Type B pancreatic cell (in vitro differentiated cells): ENCODE measurements at regions not wholly inside any gene's neighbourhood (a gene's known extent, or its start where the extent isn't known, plus 50 kb on each side); places are given as distances from the start of the nearest gene placed in this dataset.

Experiments used
- DNase-seq: peaks from one replicate; pipeline ENCODE4 v3.0.0; 2021; ENCODE audit warnings: mixed read lengths; ENCODE audit not compliant: unreplicated experiment; ENCODE audit errors: extremely low spot score
- H3K27ac Mint-ChIP-seq: 2 replicates; pipeline ENCODE4 v1.8.0; 2021; ENCODE audit warnings: mild to moderate bottlenecking, mixed read lengths
- H3K27me3 Mint-ChIP-seq: 2 replicates; pipeline ENCODE4 v1.8.0; 2021; ENCODE audit warnings: mixed read lengths
- H3K36me3 Mint-ChIP-seq: 2 replicates; pipeline ENCODE4 v1.8.0; 2021; ENCODE audit warnings: mixed read lengths
- H3K4me1 Mint-ChIP-seq: one replicate; pipeline ENCODE4 v1.8.0; 2021; ENCODE audit warnings: mixed read lengths; ENCODE audit not compliant: unreplicated experiment
- H3K4me3 Mint-ChIP-seq: 2 replicates; pipeline ENCODE4 v1.8.0; 2021; ENCODE audit warnings: mild to moderate bottlenecking, mixed read lengths
- H3K9me3 Mint-ChIP-seq: 2 replicates; pipeline ENCODE4 v1.8.0; 2021; ENCODE audit warnings: mixed read lengths
- CTCF ChIP-seq: fragments of 200-600 bp; sonication (generic); conservative IDR thresholded peaks from 2 replicates; pipeline ENCODE4 v1.5.0; 2021; ENCODE audit warnings: antibody characterized with exemption, mild to moderate bottlenecking

GRCh38 chr1:204814166-204814884 lies 56.3 kb upstream of the NFASC start:
- H3K27ac Mint-ChIP-seq, result no peak overlapping the region
- no peaks in the 10 kb centered on the region for H3K36me3 Mint-ChIP-seq
- no peak overlapping the region for H3K4me3 Mint-ChIP-seq
- no peak for TF ChIP-seq CTCF
- H3K27me3 Mint-ChIP-seq, result peaks cover 29% of the 10 kb centered on the region
- DNase-seq, result no peak
- no peaks in the 10 kb centered on the region for H3K9me3 Mint-ChIP-seq
- no peaks in the 10 kb centered on the region for H3K4me1 Mint-ChIP-seq

GRCh38 chr1:204817341-204817740 lies 53.3 kb upstream of the NFASC start:
- no peaks in the 10 kb centered on the region for H3K9me3 Mint-ChIP-seq
- DNase-seq, result no peak
- no peaks in the 10 kb centered on the region for H3K4me1 Mint-ChIP-seq
- no peaks in the 10 kb centered on the region for H3K36me3 Mint-ChIP-seq
- TF ChIP-seq CTCF, result no peak
- H3K4me3 Mint-ChIP-seq, result no peak overlapping the region
- H3K27ac Mint-ChIP-seq, result no peak overlapping the region
- peaks cover 42% of the 10 kb centered on the region for H3K27me3 Mint-ChIP-seq

GRCh38 chr1:204818998-204819397 lies 51.7 kb upstream of the NFASC start:
- DNase-seq, result no peak
- Mint-ChIP-seq H3K36me3 (no peaks in the 10 kb centered on the region), H3K27ac (no peak overlapping the region), H3K4me3 (no peak overlapping the region), H3K4me1 (no peaks in the 10 kb centered on the region), H3K9me3 (no peaks in the 10 kb centered on the region), H3K27me3 (peaks cover 55% of the 10 kb centered on the region)
- no peak for TF ChIP-seq CTCF

- no peak overlapping the region for H3K4me3 Mint-ChIP-seq
- no peak for TF ChIP-seq CTCF
- H3K36me3 Mint-ChIP-seq, result no peaks in the 10 kb centered on the region
- peaks cover 56% of the 10 kb centered on the region for H3K27me3 Mint-ChIP-seq
- DNase-seq, result no peak
- no peaks in the 10 kb centered on the region for H3K9me3 Mint-ChIP-seq
- H3K27ac Mint-ChIP-seq, result no peak overlapping the region
- H3K4me1 Mint-ChIP-seq, result no peaks in the 10 kb centered on the region
These were observed 51.2 kb upstream of the NFASC start for GRCh38 chr1:204819495-204819894.
